Heart right ventricle (tissue), 16 donors: ENCODE measurements at regions not wholly inside any gene's neighbourhood (a gene's known extent, or its start where the extent isn't known, plus 50 kb on each side); places are given as distances from the start of the nearest gene placed in this dataset.

Source experiments
- ATAC-seq, 8 donors: fragments of 200-7000 bp; cut with Tn5 transposase; one replicate each; pipeline ENCODE4 v1.9.1; 2020; ENCODE audit warnings: mild to moderate bottlenecking in 8 of 8, moderate library complexity in 8 of 8, moderate number of reproducible peaks in 1 of 8
- DNase-seq, 2 donors: peaks; one replicate each; pipeline ENCODE4 v3.0.0-alpha.2; 2020
- H3K27ac ChIP-seq, 10 donors: fragments of 200-600 bp; sonication (generic) in 2 of 10; one replicate each; pipeline versions ENCODE4 v1.5.0 to v1.8.0; 2020 to 2022; ENCODE audit warnings: mild to moderate bottlenecking in 3 of 10
- H3K27me3 ChIP-seq, 7 donors: fragments of 200-600 bp; one replicate each; pipeline ENCODE4 v1.8.0; 2021 to 2022; ENCODE audit warnings: mild to moderate bottlenecking in 2 of 7
- H3K36me3 ChIP-seq, 9 donors: fragments of 200-600 bp; sonication (generic) in 1 of 9; one replicate each; pipeline versions ENCODE4 v1.5.0 to v1.8.0; 2020 to 2022; ENCODE audit warnings: mild to moderate bottlenecking in 2 of 9
- H3K4me1 ChIP-seq, 9 donors: fragments of 200-600 bp; sonication (generic) in 1 of 9; one replicate each; pipeline versions ENCODE4 v1.5.0 to v1.8.0; 2020 to 2022; ENCODE audit warnings: mild to moderate bottlenecking in 4 of 9
- H3K4me3 ChIP-seq, 10 donors: fragments of 200-600 bp; sonication (generic) in 2 of 10; one replicate each; pipeline versions ENCODE4 v1.5.0 to v1.8.0; 2020 to 2022; ENCODE audit warnings: mild to moderate bottlenecking in 7 of 10, moderate library complexity in 2 of 10
- H3K9me3 ChIP-seq, 11 donors: fragments of 200-600 bp in 10 of 11; sonication (generic) in 2 of 11; one replicate each; pipeline versions ENCODE4 v1.5.0 to v1.8.0; 2013 to 2022; ENCODE audit warnings: mild to moderate bottlenecking in 2 of 11, control low read depth in 1 of 11, moderate library complexity in 1 of 11
- WGBS, 2 donors: extraction: QIAGEN DNeasy Blood & Tissue Kit; methylation state at CpG; one replicate each; pipeline ENCODE4 v1.1.7; 2013; ENCODE audit warnings: inconsistent platforms in 1 of 2; 5-methylcytosine and 5-hydroxymethylcytosine counted together
- intact Hi-C, 10 donors: fragments of 100-400 bp; cut with DNase I; formaldehyde crosslinking; loops; one replicate each; pipeline versions ENCODE4 v1.11.1 to v1.14.2; 2022
- TF ChIP-seq, protein P1 (sequence below), 9 donors: fragments of 200-600 bp; sonication (generic) in 2 of 9; IDR thresholded peaks; one replicate each; pipeline versions ENCODE4 v1.5.0 to v1.8.0; 2021 to 2022; ENCODE audit warnings: antibody characterized with exemption in 9 of 9, mild to moderate bottlenecking in 5 of 9, moderate library complexity in 1 of 9
- donor health status: Arrhythmogenic right ventricular cardiomyopathy.
- donor health status: ischemic (EF 13 %, LVEDD 7.1; RV severe dilation, severe dysfunction).
- donor health status: healthy with polysubstance abuse.
- donor health status: DM: no; HTN: yes; CAD: no.
- donor health status: DM: no; HTN: no; CAD: no.
- donor health status: ischemic (EF 25% LVEDD 6.9; RV normal size, moderate dysfunction).
- donor health status: ischemic (EF 25% LVEDD 5.7; RV mildly dilated, moderate dysfunction).
- donor health status: healthy.
- donor health status: DM: yes; HTN: yes; CAD: no.
- donor health status: Ischemic cardiomyopathy.
- donor health status: ischemic (EF 35%, LVEDD 5.7; RV mildly dilated, moderate dysfunction).
- donor health status: nonischemic (EF 11% LVEDD 7.7; RV severe dilation, severe dysfunction).
- donor health status: DM: yes; HTN: yes; CAD: no.
- donor health status: PGD.
- donor health status: ischemic (EF 29% LVEDD 5.4; RV normal size, mild dysfunction).
- donor health status: nonischemic (EF 23%, LVEDD 6.1; RV moderate dilation, normal function).

DNA sequence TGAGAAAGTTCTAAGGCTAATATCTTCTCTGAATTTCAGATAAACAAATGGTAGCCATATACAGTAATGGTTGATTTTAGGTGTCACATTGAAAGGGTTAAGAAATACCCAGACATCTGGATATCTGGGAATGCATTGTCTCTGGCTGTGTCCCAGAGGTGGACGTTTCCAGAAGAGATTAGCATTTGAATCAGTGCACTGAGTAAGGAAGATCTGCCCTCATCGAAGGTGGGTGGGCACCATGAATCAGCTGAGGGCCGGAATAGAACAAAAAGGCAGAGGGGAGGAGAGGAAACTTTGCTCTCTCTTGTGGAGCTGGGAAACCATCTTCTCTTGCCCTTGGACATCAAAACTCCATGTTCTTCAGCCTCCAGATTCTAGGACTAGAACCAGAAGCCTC is 554.4 kb downstream of the IRX1 start:
- Histone ChIP-seq H3K27ac (no peak overlapping the region), H3K4me1 (no peaks in the 10 kb centered on the region), H3K36me3 (no peaks in the 10 kb centered on the region), H3K9me3 (no peaks in the 10 kb centered on the region), H3K4me3 (no peak overlapping the region), H3K27me3 (no peaks in the 10 kb centered on the region)
- no peak for DNase-seq
- intact Hi-C loops = no loop called here
- WGBS, 2 donors = 47 to 51% methylated on average over 3 of the region's 3 CpGs
- ATAC-seq = no peak
- TF ChIP-seq, protein P1, sequence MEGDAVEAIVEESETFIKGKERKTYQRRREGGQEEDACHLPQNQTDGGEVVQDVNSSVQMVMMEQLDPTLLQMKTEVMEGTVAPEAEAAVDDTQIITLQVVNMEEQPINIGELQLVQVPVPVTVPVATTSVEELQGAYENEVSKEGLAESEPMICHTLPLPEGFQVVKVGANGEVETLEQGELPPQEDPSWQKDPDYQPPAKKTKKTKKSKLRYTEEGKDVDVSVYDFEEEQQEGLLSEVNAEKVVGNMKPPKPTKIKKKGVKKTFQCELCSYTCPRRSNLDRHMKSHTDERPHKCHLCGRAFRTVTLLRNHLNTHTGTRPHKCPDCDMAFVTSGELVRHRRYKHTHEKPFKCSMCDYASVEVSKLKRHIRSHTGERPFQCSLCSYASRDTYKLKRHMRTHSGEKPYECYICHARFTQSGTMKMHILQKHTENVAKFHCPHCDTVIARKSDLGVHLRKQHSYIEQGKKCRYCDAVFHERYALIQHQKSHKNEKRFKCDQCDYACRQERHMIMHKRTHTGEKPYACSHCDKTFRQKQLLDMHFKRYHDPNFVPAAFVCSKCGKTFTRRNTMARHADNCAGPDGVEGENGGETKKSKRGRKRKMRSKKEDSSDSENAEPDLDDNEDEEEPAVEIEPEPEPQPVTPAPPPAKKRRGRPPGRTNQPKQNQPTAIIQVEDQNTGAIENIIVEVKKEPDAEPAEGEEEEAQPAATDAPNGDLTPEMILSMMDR (IDR thresholded peaks at IDR 0.05) = no peak

DNA sequence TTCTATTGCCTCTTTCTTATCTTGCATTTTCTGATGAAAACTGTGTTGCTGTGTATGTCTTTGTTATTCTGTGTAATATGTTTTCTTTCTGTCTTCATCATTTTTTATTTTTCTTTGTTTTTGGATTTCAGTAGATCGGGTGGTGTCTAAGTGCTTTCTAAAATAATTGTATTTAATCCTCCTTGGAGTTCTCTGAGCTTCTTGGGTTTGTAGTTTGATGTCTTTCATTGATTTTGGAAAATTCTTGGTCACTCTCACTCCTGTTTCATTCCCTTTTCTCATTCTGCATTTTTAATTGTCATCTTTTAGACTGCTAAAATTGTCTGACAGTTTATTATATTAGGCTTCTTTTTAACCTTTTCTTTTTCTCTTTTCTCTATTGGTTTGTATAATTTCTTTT is 560.5 kb downstream of the IRX1 start:
- intact Hi-C loops = no loop called here
- TF ChIP-seq, protein P1 (IDR thresholded peaks at IDR 0.05) = no peak
- ATAC-seq (no peak), DNase-seq (no peak)
- Histone ChIP-seq H3K27me3 (no peaks in the 10 kb centered on the region), H3K27ac (no peak overlapping the region), H3K4me3 (no peak overlapping the region), H3K9me3 (peaks cover 0 to 14% (median 0%) of the 10 kb centered on the region in 11 donors), H3K36me3 (no peaks in the 10 kb centered on the region), H3K4me1 (no peaks in the 10 kb centered on the region)
- WGBS, 2 donors = 71 to 85% methylated on average over 1 of the region's 1 CpG

DNA sequence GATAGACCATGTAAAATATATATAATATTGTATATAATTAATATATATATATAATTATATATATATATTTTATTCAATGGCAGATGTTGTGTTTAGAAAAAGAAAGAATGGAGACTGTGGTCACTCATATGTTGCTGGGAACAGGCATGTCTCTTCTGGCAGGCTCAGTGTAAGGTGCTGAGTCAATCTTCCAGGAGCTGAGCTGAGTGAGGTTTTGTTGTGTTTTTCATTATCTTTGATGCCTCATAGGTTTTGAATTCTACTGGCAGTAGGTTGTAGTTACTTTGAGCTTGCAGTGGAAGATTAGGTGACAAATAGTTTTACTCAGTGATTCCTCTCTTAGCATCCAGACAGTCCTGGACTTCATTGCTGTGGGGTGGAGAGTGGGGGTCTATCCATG is 561.3 kb downstream of the IRX1 start:
- H3K9me3 ChIP-seq = peaks cover 0 to 14% (median 0%) of the 10 kb centered on the region in 11 donors
- no peak for ATAC-seq
- intact Hi-C loops = no loop called here
- no peak overlapping the region for H3K4me3 ChIP-seq
- no peaks in the 10 kb centered on the region for H3K36me3 ChIP-seq
- H3K4me1 ChIP-seq = no peaks in the 10 kb centered on the region
- H3K27me3 ChIP-seq = no peaks in the 10 kb centered on the region
- DNase-seq = no peak
- TF ChIP-seq, protein P1 (IDR thresholded peaks at IDR 0.05) = no peak
- H3K27ac ChIP-seq = no peak overlapping the region

DNA sequence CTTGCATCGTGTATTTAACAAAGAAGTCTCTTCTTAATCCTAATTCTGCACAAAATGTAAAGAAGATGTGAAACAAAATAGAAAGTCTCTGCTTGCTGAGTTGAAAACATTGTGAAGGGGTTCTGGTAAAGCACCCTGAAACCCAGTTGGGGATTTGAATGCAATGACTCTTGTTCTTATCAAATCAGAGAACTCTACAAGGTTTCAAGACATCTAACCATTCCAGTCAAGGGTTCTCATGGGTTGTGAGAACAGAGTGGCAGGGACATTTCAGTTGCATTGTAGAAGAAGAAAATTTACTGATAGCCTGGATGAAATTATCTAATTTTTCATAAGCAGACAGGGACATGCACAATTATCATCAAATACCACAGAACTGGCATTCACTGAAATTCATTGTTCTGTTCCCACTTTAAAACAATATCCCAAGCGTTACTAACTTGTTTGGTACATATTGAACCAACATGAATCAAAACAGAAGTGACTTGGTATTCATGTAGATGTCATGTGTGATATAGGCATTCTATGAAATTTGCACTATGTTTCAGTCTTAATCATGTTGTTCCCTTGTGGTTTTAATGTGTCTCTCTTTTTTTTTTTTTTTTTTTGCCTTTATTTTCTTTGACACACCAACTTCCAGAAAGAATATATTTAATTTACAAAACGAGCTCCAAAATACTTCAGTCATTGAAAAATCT is 563.3 kb downstream of the IRX1 start:
- WGBS, 2 donors = 65 to 66% methylated on average over 3 of the region's 3 CpGs
- H3K4me1 ChIP-seq = no peaks in the 10 kb centered on the region
- no peak overlapping the region for H3K4me3 ChIP-seq
- H3K36me3 ChIP-seq = no peaks in the 10 kb centered on the region
- DNase-seq (no peak), ATAC-seq (no peak)
- peaks cover 0 to 14% (median 0%) of the 10 kb centered on the region in 11 donors for H3K9me3 ChIP-seq
- TF ChIP-seq, protein P1 (IDR thresholded peaks at IDR 0.05) = no peak
- intact Hi-C loops = no loop called here
- H3K27ac ChIP-seq = no peak overlapping the region
- H3K27me3 ChIP-seq = no peaks in the 10 kb centered on the region
